NCI-H187 treated with DMSO at 0.1 percent for 48 hours (cell line): ENCODE measurements at regions not wholly inside any gene's neighbourhood (a gene's known extent, or its start where the extent isn't known, plus 50 kb on each side); places are given as distances from the start of the nearest gene placed in this dataset.
"Not testable (repeated sequence)": the region's sequence is repeated elsewhere in the genome, so short reads cannot be mapped to it uniquely, and the experiment has no call there.

Experiments used
- DNase-seq: peaks from one replicate; lab custom pipeline; 2025; lab: John Stamatoyannopoulos, UW

GRCh38 chr3:166663194-166663593 lies 716.9 kb downstream of the ZBBX start:
- DNase-seq, result no peak

GRCh38 chr3:166661621-166662020 lies 718.5 kb downstream of the ZBBX start:
- DNase-seq, result no peak

- DNase-seq, result no peak
These were observed 719.1 kb downstream of the ZBBX start for GRCh38 chr3:166660962-166661361.

GRCh38 chr3:166637984-166638530 lies 742.0 kb downstream of the ZBBX start:
- DNase-seq, result no peak

- DNase-seq, result no peak
These were observed 745.9 kb downstream of the ZBBX start for GRCh38 chr3:166634091-166634746.

- no peak for DNase-seq
These were observed 749.9 kb downstream of the ZBBX start for GRCh38 chr3:166630190-166630589.

- DNase-seq, result no peak
These were observed 766.7 kb downstream of the ZBBX start for GRCh38 chr3:166613365-166613764.

- not testable (repeated sequence) for DNase-seq
These were observed 767.3 kb downstream of the ZBBX start for GRCh38 chr3:166612761-166613160.

GRCh38 chr3:166607933-166608521 lies 770.8 kb upstream of the BCHE start:
- DNase-seq, result no peak

- DNase-seq, result no peak
These were observed 769.8 kb upstream of the BCHE start for GRCh38 chr3:166606988-166607387.

GRCh38 chr3:166593776-166594175 lies 756.6 kb upstream of the BCHE start:
- no peak for DNase-seq

- no peak for DNase-seq
These were observed 745.0 kb upstream of the BCHE start for GRCh38 chr3:166582236-166582635.

- no peak for DNase-seq
These were observed 743.3 kb upstream of the BCHE start for GRCh38 chr3:166580561-166580960.

GRCh38 chr3:166575161-166575560 lies 737.9 kb upstream of the BCHE start:
- DNase-seq, result no peak

GRCh38 chr3:166571686-166572085 lies 734.5 kb upstream of the BCHE start:
- DNase-seq, result not testable (repeated sequence)

- DNase-seq, result no peak
These were observed 732.9 kb upstream of the BCHE start for GRCh38 chr3:166570102-166570501.

GRCh38 chr3:166569589-166569988 lies 732.4 kb upstream of the BCHE start:
- DNase-seq, result no peak

GRCh38 chr3:166560253-166560652 lies 723.0 kb upstream of the BCHE start:
- no peak for DNase-seq

GRCh38 chr3:166556955-166557354 lies 719.7 kb upstream of the BCHE start:
- DNase-seq, result no peak

GRCh38 chr3:166554023-166554422 lies 716.8 kb upstream of the BCHE start:
- no peak for DNase-seq

- DNase-seq, result no peak
These were observed 696.5 kb upstream of the BCHE start for GRCh38 chr3:166533740-166534139.

- DNase-seq, result no peak
These were observed 694.5 kb upstream of the BCHE start for GRCh38 chr3:166531730-166532129.

- no peak for DNase-seq
These were observed 690.1 kb upstream of the BCHE start for GRCh38 chr3:166527325-166527724.

- no peak for DNase-seq
These were observed 689.7 kb upstream of the BCHE start for GRCh38 chr3:166526881-166527280.
